GM23338 (cell line): ENCODE measurements at regions not wholly inside any gene's neighbourhood (a gene's known extent, or its start where the extent isn't known, plus 50 kb on each side); places are given as distances from the start of the nearest gene placed in this dataset.

ENCODE experiments used
- ATAC-seq: fragments of 200-7000 bp; cut with Tn5 transposase; 3 replicates; pipeline ENCODE4 v1.9.1; 2020
- DNase-seq: peaks from one replicate; pipeline ENCODE4 v3.0.0-alpha.2; 2015; ENCODE audit warnings: low spot score
- H2AFZ ChIP-seq: fragments of 200-600 bp; sonication (generic); 2 replicates; pipeline ENCODE4 v1.8.0; 2016; ENCODE audit warnings: antibody characterized with exemption, mild to moderate bottlenecking, moderate library complexity
- H3F3A ChIP-seq: fragments of 200-600 bp; sonication (generic); replicated peaks from 2 replicates; pipeline ENCODE4 v1.8.0; 2017; ENCODE audit warnings: antibody characterized with exemption, mixed run types, low read depth
- H3K27ac ChIP-seq: fragments of 200-600 bp; sonication (generic); 2 replicates; pipeline ENCODE4 v1.6.1; 2016; ENCODE audit warnings: low read depth
- H3K27me3 ChIP-seq: fragments of 200-600 bp; sonication (generic); 2 replicates; pipeline ENCODE4 v1.8.0; 2016; ENCODE audit warnings: mild to moderate bottlenecking, mixed run types, moderate library complexity; ENCODE audit not compliant: insufficient read depth
- H3K36me3 ChIP-seq: fragments of 200-600 bp; sonication (generic); 2 replicates; pipeline ENCODE4 v1.8.0; 2016; ENCODE audit warnings: mild to moderate bottlenecking; ENCODE audit not compliant: insufficient read depth
- H3K4me1 ChIP-seq: fragments of 200-600 bp; sonication (generic); 2 replicates; pipeline ENCODE4 v1.8.0; 2016; ENCODE audit warnings: mild to moderate bottlenecking, moderate library complexity; ENCODE audit not compliant: insufficient read depth
- H3K4me2 ChIP-seq: fragments of 200-600 bp; sonication (generic); 2 replicates; pipeline ENCODE4 v1.7.1; 2017; ENCODE audit warnings: mixed run types
- H3K4me3 ChIP-seq: fragments of 200-600 bp; sonication (generic); 2 replicates; pipeline ENCODE4 v1.6.1; 2016; ENCODE audit warnings: mixed run types
- H3K79me2 ChIP-seq: fragments of 200-600 bp; sonication (generic); replicated peaks from 2 replicates; pipeline ENCODE4 v1.8.0; 2017; ENCODE audit warnings: mild to moderate bottlenecking; ENCODE audit not compliant: insufficient read depth
- H3K9me2 ChIP-seq: fragments of 200-600 bp; sonication (generic); 2 replicates; pipeline ENCODE4 v1.8.0; 2017; ENCODE audit not compliant: insufficient read depth
- H4K20me1 ChIP-seq: fragments of 200-600 bp; sonication (generic); replicated peaks from 2 replicates; pipeline ENCODE4 v1.8.0; 2017; ENCODE audit warnings: mild to moderate bottlenecking; ENCODE audit not compliant: insufficient read depth
- H3K27ac Mint-ChIP-seq: 2 replicates; pipeline ENCODE4 v1.8.0; 2020; ENCODE audit warnings: inconsistent platforms, mild to moderate bottlenecking, moderate library complexity, mixed read lengths
- H3K27me3 Mint-ChIP-seq: 3 replicates; pipeline ENCODE4 v1.8.0; 2022; ENCODE audit warnings: low read depth, mild to moderate bottlenecking, moderate library complexity, mixed read lengths, inconsistent platforms; ENCODE audit not compliant: insufficient read depth, poor library complexity
- H3K36me3 Mint-ChIP-seq: 3 replicates; pipeline ENCODE4 v1.8.0; 2021; ENCODE audit warnings: low read depth, mild to moderate bottlenecking, inconsistent platforms, moderate library complexity, mixed read lengths
- H3K4me1 Mint-ChIP-seq: 3 replicates; pipeline ENCODE4 v1.8.0; 2020; ENCODE audit warnings: mild to moderate bottlenecking, inconsistent platforms, mixed read lengths
- H3K4me3 Mint-ChIP-seq: 3 replicates; pipeline ENCODE4 v1.8.0; 2021; ENCODE audit warnings: moderate library complexity, mild to moderate bottlenecking, inconsistent platforms, mixed read lengths
- H3K9me3 Mint-ChIP-seq: 3 replicates; pipeline ENCODE4 v1.8.0; 2020; ENCODE audit warnings: moderate library complexity, mild to moderate bottlenecking, inconsistent platforms, mixed read lengths
- CREB1 ChIP-seq: fragments of 250-450 bp; sonication (Bioruptor Pico); IDR thresholded peaks from 2 replicates; pipeline ENCODE4 v1.5.0; 2020; ENCODE audit warnings: low read depth, mild to moderate bottlenecking, moderate library complexity
- EZH2 ChIP-seq: fragments of 200-600 bp; sonication (generic); IDR thresholded peaks from one replicate; pipeline ENCODE4 v1.8.0; 2017; ENCODE audit warnings: antibody characterized with exemption, mild to moderate bottlenecking, low read depth; ENCODE audit not compliant: unreplicated experiment
- EZH2phosphoT487 ChIP-seq: fragments of 200-600 bp; sonication (generic); IDR thresholded peaks from one replicate; pipeline ENCODE4 v1.8.1; 2018; ENCODE audit warnings: antibody characterized with exemption; ENCODE audit not compliant: unreplicated experiment
- JUNB ChIP-seq: IDR thresholded peaks from one replicate; pipeline ENCODE4 v1.6.1; 2016; ENCODE audit warnings: antibody characterized with exemption; ENCODE audit not compliant: unreplicated experiment
- NANOG ChIP-seq: IDR thresholded peaks from 2 replicates; pipeline ENCODE4 v1.6.1; 2016; ENCODE audit warnings: antibody characterized with exemption, borderline replicate concordance
- POLR2AphosphoS5 ChIP-seq: IDR thresholded peaks from 2 replicates; pipeline ENCODE4 v1.6.1; 2016; ENCODE audit warnings: antibody characterized with exemption, low read depth
- ZNF114 ChIP-seq: fragments of 250-450 bp; sonication (Bioruptor Pico); IDR thresholded peaks from 2 replicates; pipeline ENCODE4 v1.5.0; 2020; ENCODE audit warnings: mild to moderate bottlenecking, moderate library complexity
- TF ChIP-seq, protein P1 (sequence below): IDR thresholded peaks from 2 replicates; pipeline ENCODE4 v1.6.1; 2016; ENCODE audit warnings: antibody characterized with exemption
- TF ChIP-seq, protein P2 (sequence below), 2 experiments: fragments of 200-600 bp in 1 of 2; sonication (generic) in 1 of 2; conservative IDR thresholded peaks; 2 replicates each; pipeline versions ENCODE4 v1.5.1 to v1.6.1; 2016 to 2017; ENCODE audit warnings: antibody characterized with exemption in 2 of 2, low read depth in 2 of 2, mild to moderate bottlenecking in 2 of 2, moderate library complexity in 1 of 2
- TF ChIP-seq, protein P3 (sequence below): IDR thresholded peaks from one replicate; pipeline ENCODE4 v1.6.1; 2018; ENCODE audit warnings: antibody characterized with exemption; ENCODE audit not compliant: unreplicated experiment

DNA sequence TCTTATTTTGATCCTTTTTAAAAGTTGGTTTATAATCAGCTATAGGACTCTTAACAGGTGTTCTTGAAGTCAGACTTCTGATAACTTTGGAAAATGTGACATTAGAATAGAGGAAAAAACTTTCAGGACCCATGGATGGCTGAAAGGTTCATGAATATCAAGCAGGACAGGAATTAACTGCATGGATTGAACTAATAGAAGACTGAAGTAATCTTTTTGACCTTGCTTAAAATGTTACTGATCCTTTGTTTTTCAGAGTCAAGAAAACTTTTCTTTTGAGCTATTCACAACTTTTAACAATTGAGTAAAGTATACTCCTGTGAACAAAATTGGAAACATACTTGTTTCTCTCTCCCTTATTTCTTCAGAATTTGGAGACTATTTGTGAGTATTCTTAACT lies 79.2 kb downstream of the PLK2 start:
- H3K79me2 ChIP-seq: no peaks in the 10 kb centered on the region
- Mint-ChIP-seq H3K4me3 (no peak overlapping the region), H3K36me3 (peaks cover 55% of the 10 kb centered on the region), H3K27ac (no peak overlapping the region), H3K4me1 (no peaks in the 10 kb centered on the region), H3K27me3 (no peaks in the 10 kb centered on the region), H3K9me3 (peaks cover 67% of the 10 kb centered on the region)
- H3K27me3 ChIP-seq: no peaks in the 10 kb centered on the region
- ATAC-seq: no peak
- no peaks in the 10 kb centered on the region for H3K4me1 ChIP-seq
- peaks cover 23% of the 10 kb centered on the region for H3K36me3 ChIP-seq
- no peak overlapping the region for H3K4me3 ChIP-seq
- H2AFZ ChIP-seq: no peak overlapping the region
- no peaks in the 10 kb centered on the region for H3F3A ChIP-seq
- TF ChIP-seq EZH2: no peak
- TF ChIP-seq, protein P1, sequence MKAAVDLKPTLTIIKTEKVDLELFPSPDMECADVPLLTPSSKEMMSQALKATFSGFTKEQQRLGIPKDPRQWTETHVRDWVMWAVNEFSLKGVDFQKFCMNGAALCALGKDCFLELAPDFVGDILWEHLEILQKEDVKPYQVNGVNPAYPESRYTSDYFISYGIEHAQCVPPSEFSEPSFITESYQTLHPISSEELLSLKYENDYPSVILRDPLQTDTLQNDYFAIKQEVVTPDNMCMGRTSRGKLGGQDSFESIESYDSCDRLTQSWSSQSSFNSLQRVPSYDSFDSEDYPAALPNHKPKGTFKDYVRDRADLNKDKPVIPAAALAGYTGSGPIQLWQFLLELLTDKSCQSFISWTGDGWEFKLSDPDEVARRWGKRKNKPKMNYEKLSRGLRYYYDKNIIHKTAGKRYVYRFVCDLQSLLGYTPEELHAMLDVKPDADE: no peak
- 0 out of 2 replicates have a peak, but pooled peaks cover 4% of the 10 kb centered on the region for H3K9me2 ChIP-seq
- no peak overlapping the region for H3K27ac ChIP-seq
- no peaks in the 10 kb centered on the region for H4K20me1 ChIP-seq
- peak; percentile 21 for DNase-seq
- H3K4me2 ChIP-seq: no peak overlapping the region

DNA sequence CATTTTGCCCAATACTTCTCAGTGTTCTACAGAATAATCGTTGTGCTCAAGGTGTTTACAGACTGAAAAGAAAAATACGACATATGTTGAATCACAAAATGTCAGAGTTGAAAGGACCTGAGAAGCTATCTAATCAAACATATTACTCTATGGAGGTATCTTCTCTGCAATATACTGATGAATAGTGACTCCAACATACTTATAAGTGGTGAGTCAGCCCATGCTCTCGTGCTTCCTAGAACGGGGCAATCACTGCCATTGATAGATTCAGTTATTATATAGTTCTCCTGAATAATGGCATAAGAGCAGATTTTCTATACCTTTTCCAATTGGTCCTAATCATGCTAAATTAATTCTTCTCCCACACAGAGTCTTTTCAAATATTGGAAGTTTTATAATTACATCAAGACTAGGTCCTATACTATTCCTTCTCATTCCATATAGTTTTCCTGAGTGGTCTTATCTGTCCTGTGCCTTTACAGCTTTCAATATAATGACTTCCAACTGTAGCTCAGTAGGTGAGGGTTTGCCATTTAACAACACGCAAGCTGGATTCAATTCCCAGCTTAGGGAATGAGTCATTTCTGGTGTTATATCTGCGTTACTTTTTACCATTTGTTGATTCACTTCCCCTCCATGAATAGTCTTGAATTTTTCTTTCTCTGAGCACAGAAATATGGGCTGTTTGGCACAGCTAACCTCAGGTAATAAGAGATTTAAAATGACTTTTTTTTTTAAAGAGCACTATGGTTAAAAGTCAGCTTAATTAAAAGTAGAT lies 81.1 kb downstream of the PLK2 start:
- H4K20me1 ChIP-seq: no peaks in the 10 kb centered on the region
- peaks cover 59% of the 10 kb centered on the region for H3K36me3 Mint-ChIP-seq
- H3K4me3 Mint-ChIP-seq: no peak overlapping the region
- H3K9me2 ChIP-seq: 0 out of 2 replicates have a peak, but pooled peaks cover 4% of the 10 kb centered on the region
- no peak for DNase-seq
- no peaks in the 10 kb centered on the region for H3K79me2 ChIP-seq
- H3K4me2 ChIP-seq: no peak overlapping the region
- H3K27me3 ChIP-seq: no peaks in the 10 kb centered on the region
- no peak overlapping the region for H3K27ac ChIP-seq
- no peak for ATAC-seq
- H3K36me3 ChIP-seq: peaks cover 23% of the 10 kb centered on the region
- H3K27ac Mint-ChIP-seq: no peak overlapping the region
- no peaks in the 10 kb centered on the region for H3F3A ChIP-seq
- no peak overlapping the region for H3K4me3 ChIP-seq
- no peak overlapping the region for H2AFZ ChIP-seq
- peaks cover 80% of the 10 kb centered on the region for H3K9me3 Mint-ChIP-seq
- H3K4me1 Mint-ChIP-seq: no peaks in the 10 kb centered on the region
- no peaks in the 10 kb centered on the region for H3K4me1 ChIP-seq
- H3K27me3 Mint-ChIP-seq: no peaks in the 10 kb centered on the region
- TF ChIP-seq CREB1 (CRISPR knock-in tag) (no peak), NANOG (no peak), ZNF114 (no peak), EZH2 (no peak), POLR2AphosphoS5 (no peak), EZH2phosphoT487 (no peak), JUNB (no peak)
- TF ChIP-seq, protein P1: no peak
- TF ChIP-seq, protein P2, sequence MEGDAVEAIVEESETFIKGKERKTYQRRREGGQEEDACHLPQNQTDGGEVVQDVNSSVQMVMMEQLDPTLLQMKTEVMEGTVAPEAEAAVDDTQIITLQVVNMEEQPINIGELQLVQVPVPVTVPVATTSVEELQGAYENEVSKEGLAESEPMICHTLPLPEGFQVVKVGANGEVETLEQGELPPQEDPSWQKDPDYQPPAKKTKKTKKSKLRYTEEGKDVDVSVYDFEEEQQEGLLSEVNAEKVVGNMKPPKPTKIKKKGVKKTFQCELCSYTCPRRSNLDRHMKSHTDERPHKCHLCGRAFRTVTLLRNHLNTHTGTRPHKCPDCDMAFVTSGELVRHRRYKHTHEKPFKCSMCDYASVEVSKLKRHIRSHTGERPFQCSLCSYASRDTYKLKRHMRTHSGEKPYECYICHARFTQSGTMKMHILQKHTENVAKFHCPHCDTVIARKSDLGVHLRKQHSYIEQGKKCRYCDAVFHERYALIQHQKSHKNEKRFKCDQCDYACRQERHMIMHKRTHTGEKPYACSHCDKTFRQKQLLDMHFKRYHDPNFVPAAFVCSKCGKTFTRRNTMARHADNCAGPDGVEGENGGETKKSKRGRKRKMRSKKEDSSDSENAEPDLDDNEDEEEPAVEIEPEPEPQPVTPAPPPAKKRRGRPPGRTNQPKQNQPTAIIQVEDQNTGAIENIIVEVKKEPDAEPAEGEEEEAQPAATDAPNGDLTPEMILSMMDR (conservative IDR thresholded peaks at IDR 0.05; ENCODE audit: low read depth in 2 of 2): no peak
- TF ChIP-seq, protein P3, sequence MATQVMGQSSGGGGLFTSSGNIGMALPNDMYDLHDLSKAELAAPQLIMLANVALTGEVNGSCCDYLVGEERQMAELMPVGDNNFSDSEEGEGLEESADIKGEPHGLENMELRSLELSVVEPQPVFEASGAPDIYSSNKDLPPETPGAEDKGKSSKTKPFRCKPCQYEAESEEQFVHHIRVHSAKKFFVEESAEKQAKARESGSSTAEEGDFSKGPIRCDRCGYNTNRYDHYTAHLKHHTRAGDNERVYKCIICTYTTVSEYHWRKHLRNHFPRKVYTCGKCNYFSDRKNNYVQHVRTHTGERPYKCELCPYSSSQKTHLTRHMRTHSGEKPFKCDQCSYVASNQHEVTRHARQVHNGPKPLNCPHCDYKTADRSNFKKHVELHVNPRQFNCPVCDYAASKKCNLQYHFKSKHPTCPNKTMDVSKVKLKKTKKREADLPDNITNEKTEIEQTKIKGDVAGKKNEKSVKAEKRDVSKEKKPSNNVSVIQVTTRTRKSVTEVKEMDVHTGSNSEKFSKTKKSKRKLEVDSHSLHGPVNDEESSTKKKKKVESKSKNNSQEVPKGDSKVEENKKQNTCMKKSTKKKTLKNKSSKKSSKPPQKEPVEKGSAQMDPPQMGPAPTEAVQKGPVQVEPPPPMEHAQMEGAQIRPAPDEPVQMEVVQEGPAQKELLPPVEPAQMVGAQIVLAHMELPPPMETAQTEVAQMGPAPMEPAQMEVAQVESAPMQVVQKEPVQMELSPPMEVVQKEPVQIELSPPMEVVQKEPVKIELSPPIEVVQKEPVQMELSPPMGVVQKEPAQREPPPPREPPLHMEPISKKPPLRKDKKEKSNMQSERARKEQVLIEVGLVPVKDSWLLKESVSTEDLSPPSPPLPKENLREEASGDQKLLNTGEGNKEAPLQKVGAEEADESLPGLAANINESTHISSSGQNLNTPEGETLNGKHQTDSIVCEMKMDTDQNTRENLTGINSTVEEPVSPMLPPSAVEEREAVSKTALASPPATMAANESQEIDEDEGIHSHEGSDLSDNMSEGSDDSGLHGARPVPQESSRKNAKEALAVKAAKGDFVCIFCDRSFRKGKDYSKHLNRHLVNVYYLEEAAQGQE: no peak
